ENCODE measurements at regions not wholly inside any gene's neighbourhood (a gene's known extent, or its start where the extent isn't known, plus 50 kb on each side); places are given as distances from the start of the nearest gene placed in this dataset.

- DNase-seq (ENCODE audit: low read depth), result no peak
Measured at GRCh38 chr14:39765676-39766075, 333.4 kb upstream of the FBXO33 start.

GRCh38 chr14:39763402-39763890 lies 331.2 kb upstream of the FBXO33 start:
- DNase-seq (ENCODE audit: low read depth), result no peak

- no peak for DNase-seq (ENCODE audit: low read depth)
Measured at GRCh38 chr14:39762576-39763401, 330.6 kb upstream of the FBXO33 start.

- DNase-seq (ENCODE audit: low read depth), result no peak
Measured at GRCh38 chr14:39755269-39755878, 323.1 kb upstream of the FBXO33 start.

GRCh38 chr14:39740454-39740853 lies 308.2 kb upstream of the FBXO33 start:
- no peak for DNase-seq (ENCODE audit: low read depth)

GRCh38 chr14:39739796-39740195 lies 307.6 kb upstream of the FBXO33 start:
- no peak for DNase-seq (ENCODE audit: low read depth)

- DNase-seq (ENCODE audit: low read depth), result no peak
Measured at GRCh38 chr14:39734306-39734705, 302.1 kb upstream of the FBXO33 start.

GRCh38 chr14:39733741-39734140 lies 301.5 kb upstream of the FBXO33 start:
- DNase-seq (ENCODE audit: low read depth), result no peak

GRCh38 chr14:39731912-39732311 lies 299.7 kb upstream of the FBXO33 start:
- no peak for DNase-seq (ENCODE audit: low read depth)

GRCh38 chr14:39726563-39726962 lies 294.3 kb upstream of the FBXO33 start:
- no peak for DNase-seq (ENCODE audit: low read depth)

GRCh38 chr14:39722547-39723273 lies 290.5 kb upstream of the FBXO33 start:
- DNase-seq (ENCODE audit: low read depth), result no peak

GRCh38 chr14:39716987-39717570 lies 284.8 kb upstream of the FBXO33 start:
- DNase-seq (ENCODE audit: low read depth), result no peak

GRCh38 chr14:39712293-39712999 lies 280.2 kb upstream of the FBXO33 start:
- no peak for DNase-seq (ENCODE audit: low read depth)

- DNase-seq (ENCODE audit: low read depth), result no peak
Measured at GRCh38 chr14:39704594-39704993, 272.4 kb upstream of the FBXO33 start.

GRCh38 chr14:39694341-39694740 lies 262.1 kb upstream of the FBXO33 start:
- DNase-seq (ENCODE audit: low read depth), result no peak

- DNase-seq (ENCODE audit: low read depth), result no peak
Measured at GRCh38 chr14:39683691-39684260, 251.5 kb upstream of the FBXO33 start.

- no peak for DNase-seq (ENCODE audit: low read depth)
Measured at GRCh38 chr14:39682582-39682981, 250.3 kb upstream of the FBXO33 start.

- no peak for DNase-seq (ENCODE audit: low read depth)
Measured at GRCh38 chr14:39681782-39682399, 249.7 kb upstream of the FBXO33 start.

- no peak for DNase-seq (ENCODE audit: low read depth)
Measured at GRCh38 chr14:39680777-39681176, 248.5 kb upstream of the FBXO33 start.

- DNase-seq (ENCODE audit: low read depth), result no peak
Measured at GRCh38 chr14:39673734-39674133, 241.5 kb upstream of the FBXO33 start.

GRCh38 chr14:39673270-39673711 lies 241.1 kb upstream of the FBXO33 start:
- no peak for DNase-seq (ENCODE audit: low read depth)

All from GM04503 (cell line).